ENCODE measurements at regions not wholly inside any gene's neighbourhood (a gene's known extent, or its start where the extent isn't known, plus 50 kb on each side); places are given as distances from the start of the nearest gene placed in this dataset.

DNA sequence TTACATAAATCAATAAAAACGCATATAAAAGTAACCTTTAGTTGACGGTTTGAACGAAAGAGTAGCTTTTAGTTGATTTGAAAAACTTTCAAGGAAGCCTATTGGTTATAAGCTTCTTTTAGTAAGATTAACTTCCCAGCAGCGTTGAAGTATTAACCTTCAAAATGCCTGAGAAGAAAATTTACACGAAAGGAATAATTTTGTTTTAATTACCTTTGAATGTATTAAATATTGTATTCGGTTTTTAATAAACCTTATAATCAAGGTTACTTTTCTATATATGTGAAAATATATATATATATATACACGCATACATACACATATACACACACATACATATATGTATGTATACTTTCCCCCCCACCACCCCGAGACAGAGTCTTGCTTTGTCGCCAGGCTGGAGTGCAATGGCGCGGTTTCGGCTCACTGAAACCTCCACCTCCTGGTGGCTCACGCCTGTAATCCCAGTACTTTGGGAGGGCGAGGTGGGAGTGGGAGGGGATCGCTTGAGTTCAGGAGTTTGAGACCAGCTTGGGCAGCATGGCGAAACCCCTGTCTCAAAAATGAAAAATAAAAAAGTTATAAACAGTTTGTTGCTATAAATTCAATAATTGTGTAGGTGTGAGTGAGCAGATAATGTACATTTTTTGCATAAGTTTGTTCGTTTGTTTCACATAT lies 57.6 kb upstream of the EZH2 start:
- ChIA-PET POLR2A (interaction anchor here (0.6 to 2.1 kb wide), 20 partner anchors 10 to 476 kb away, joined by 3 to 11 read pairs (median 3); partner anchors contain the start of gene CUL1), CTCF (ENCODE audit: unreplicated experiment) (interaction anchor here (0.6 to 1.5 kb wide), 6 partner anchors 22 to 364 kb away, joined by 3 read pairs; no protein-coding TSS in a partner anchor)
- peak; percentile 70 for DNase-seq (ENCODE audit: low spot score)
- no TSS peak for BruUV-seq (replicated peaks)
- Histone ChIP-seq H3K4me3 (ENCODE audit: low read depth, low read length, poor library complexity, severe bottlenecking) (peak overlapping the region; percentile 82), H3K4me1 (ENCODE audit: insufficient read depth, low read length, poor library complexity, severe bottlenecking) (peaks cover 13% of the 10 kb centered on the region), H3K9me2 (ENCODE audit: insufficient read depth, low read length) (no peaks in the 10 kb centered on the region), H4K20me1 (ENCODE audit: insufficient read depth, low read length) (no peaks in the 10 kb centered on the region), H2AFZ (ENCODE audit: low read length) (peak overlapping the region; percentile 92), H3K36me3 (ENCODE audit: insufficient read depth, low read length) (no peaks in the 10 kb centered on the region), H3K9me3 (ENCODE audit: low read length) (no peaks in the 10 kb centered on the region), H3K27ac (ENCODE audit: low read depth, low read length, poor library complexity, severe bottlenecking) (peak overlapping the region; percentile 51), H3K4me2 (ENCODE audit: low read length) (peak overlapping the region; percentile 82), H3K79me2 (ENCODE audit: insufficient read depth, low read depth, low read length) (peaks cover 6% of the 10 kb centered on the region; the same call in 1 of the 2 replicates)
- intact Hi-C loops (cut with micrococcal nuclease; ENCODE audit: unreplicated experiment) = loop anchor here (1.0 to 2.0 kb wide), 5 partner anchors 21 to 243 kb away; partner anchors contain the start of genes CUL1 and EZH2
- no peak for TF ChIP-seq EZH2phosphoT487 (IDR thresholded peaks at IDR 0.05; ENCODE audit: borderline replicate concordance, low read depth, low read length)
- TF ChIP-seq, protein P1, sequence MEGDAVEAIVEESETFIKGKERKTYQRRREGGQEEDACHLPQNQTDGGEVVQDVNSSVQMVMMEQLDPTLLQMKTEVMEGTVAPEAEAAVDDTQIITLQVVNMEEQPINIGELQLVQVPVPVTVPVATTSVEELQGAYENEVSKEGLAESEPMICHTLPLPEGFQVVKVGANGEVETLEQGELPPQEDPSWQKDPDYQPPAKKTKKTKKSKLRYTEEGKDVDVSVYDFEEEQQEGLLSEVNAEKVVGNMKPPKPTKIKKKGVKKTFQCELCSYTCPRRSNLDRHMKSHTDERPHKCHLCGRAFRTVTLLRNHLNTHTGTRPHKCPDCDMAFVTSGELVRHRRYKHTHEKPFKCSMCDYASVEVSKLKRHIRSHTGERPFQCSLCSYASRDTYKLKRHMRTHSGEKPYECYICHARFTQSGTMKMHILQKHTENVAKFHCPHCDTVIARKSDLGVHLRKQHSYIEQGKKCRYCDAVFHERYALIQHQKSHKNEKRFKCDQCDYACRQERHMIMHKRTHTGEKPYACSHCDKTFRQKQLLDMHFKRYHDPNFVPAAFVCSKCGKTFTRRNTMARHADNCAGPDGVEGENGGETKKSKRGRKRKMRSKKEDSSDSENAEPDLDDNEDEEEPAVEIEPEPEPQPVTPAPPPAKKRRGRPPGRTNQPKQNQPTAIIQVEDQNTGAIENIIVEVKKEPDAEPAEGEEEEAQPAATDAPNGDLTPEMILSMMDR (conservative IDR thresholded peaks at IDR 0.05; ENCODE audit: low read length) = peak; percentile 40; the same call in 1 of the 2 replicates

DNA sequence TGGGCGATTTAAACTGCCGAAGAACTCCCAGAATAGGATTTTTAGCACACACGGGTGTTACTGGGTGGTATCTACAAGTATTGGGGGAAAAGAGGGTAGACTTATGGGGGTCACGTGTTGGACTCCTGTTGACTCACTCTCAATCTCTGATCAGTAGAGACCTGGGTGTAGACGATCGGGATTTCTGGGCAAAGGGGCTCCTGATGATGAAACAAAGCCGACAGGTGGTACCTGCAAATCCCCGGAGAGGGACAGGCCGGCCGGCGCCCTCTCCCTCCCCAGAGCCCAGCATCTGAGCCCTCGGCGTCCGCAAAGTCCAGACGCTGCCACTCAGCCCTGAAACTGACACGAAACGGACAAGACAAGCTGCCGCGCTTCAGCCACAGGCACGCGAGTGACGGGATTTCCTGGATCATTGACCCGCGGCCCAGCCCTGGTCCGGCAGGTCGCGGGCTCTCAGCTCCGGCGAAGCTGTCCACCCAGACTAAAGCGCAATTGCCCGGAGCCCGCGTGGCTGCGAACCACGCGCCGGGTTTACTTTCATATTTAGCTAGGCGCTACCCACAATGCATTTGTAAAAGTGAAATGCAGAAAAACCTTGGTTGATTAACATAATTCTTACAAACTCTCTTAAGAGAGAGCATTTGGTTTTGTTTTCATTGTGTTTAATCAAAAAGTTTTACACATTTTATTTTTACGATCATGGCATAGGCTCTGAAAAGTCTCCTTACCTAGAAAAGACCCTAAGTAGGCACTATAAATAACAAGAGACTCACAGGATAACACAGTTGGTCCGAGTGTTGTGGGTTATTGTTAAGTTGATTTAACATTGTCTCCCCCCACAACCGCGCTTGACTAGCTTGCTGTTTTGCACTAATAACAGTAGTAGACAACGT lies 56.9 kb upstream of the EZH2 start:
- no peaks in the 10 kb centered on the region for H3K9me3 ChIP-seq (ENCODE audit: low read length)
- peaks cover 6% of the 10 kb centered on the region; the same call in 1 of the 2 replicates for H3K79me2 ChIP-seq (ENCODE audit: insufficient read depth, low read depth, low read length)
- H3K27ac ChIP-seq (ENCODE audit: low read depth, low read length, poor library complexity, severe bottlenecking) = peak overlapping the region; percentile 51
- H3K4me1 ChIP-seq (ENCODE audit: insufficient read depth, low read length, poor library complexity, severe bottlenecking) = peaks cover 13% of the 10 kb centered on the region
- TF ChIP-seq, protein P1 (conservative IDR thresholded peaks at IDR 0.05; ENCODE audit: low read length) = no peak
- no peak for TF ChIP-seq EZH2phosphoT487 (IDR thresholded peaks at IDR 0.05; ENCODE audit: borderline replicate concordance, low read depth, low read length)
- no peaks in the 10 kb centered on the region for H3K9me2 ChIP-seq (ENCODE audit: insufficient read depth, low read length)
- BruUV-seq (replicated peaks) = no TSS peak
- H3K4me3 ChIP-seq (ENCODE audit: low read depth, low read length, poor library complexity, severe bottlenecking) = peak overlapping the region; percentile 82
- no peaks in the 10 kb centered on the region for H4K20me1 ChIP-seq (ENCODE audit: insufficient read depth, low read length)
- POLR2A ChIA-PET = interaction anchor here (0.6 to 2.1 kb wide), 16 partner anchors 10 to 476 kb away, joined by 3 to 11 read pairs (median 5); partner anchors contain the start of gene CUL1
- H2AFZ ChIP-seq (ENCODE audit: low read length) = peak overlapping the region; percentile 92
- H3K4me2 ChIP-seq (ENCODE audit: low read length) = peak overlapping the region; percentile 82
- CTCF ChIA-PET (ENCODE audit: unreplicated experiment) = interaction anchor here (0.6 to 1.5 kb wide), 5 partner anchors 22 to 363 kb away, joined by 3 read pairs; no protein-coding TSS in a partner anchor
- H3K36me3 ChIP-seq (ENCODE audit: insufficient read depth, low read length) = no peaks in the 10 kb centered on the region
- intact Hi-C loops (cut with micrococcal nuclease; ENCODE audit: unreplicated experiment) = loop anchor here (1.0 to 2.0 kb wide), 5 partner anchors 21 to 242 kb away; partner anchors contain the start of genes CUL1 and EZH2
- peak; percentile 87 for DNase-seq (ENCODE audit: low spot score)
